ENCODE measurements at regions not wholly inside any gene's neighbourhood (a gene's known extent, or its start where the extent isn't known, plus 50 kb on each side); places are given as distances from the start of the nearest gene placed in this dataset.

DNA sequence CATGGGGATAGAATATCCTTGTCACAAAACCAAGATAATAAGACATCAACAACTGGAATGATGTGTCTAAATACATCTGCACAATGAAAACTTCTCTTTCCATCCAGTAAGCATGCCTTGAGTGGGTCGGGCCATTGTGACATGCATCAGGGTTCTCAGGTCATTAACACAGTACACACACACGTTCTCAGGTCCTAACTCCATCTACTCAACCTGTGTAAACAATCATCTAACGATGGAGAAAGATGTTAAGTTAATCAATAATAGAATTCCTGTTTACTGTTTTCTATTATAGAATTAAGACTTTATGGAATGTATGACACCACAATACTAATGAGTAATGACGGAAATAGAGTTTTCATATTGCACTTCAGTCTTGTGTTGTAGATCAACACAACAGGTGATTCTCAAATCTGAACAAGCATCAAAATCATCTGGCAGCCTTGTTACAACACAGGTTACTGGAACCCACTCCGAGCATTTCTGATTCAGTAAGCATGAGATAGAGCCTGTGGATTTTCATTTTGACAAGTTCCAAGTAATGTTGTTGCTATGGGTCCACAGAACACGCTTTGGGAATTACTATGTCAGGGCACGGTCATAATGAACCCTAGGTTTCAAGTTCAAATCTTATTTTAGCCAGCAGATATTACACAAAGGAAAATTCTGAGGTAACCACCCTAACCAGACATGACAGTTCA, 315.8 kb upstream of the TEX13C start:
- Histone ChIP-seq H3K9me3 (ENCODE audit: control insufficient read depth, low read length) (no peaks in the 10 kb centered on the region), H3K27me3 (replicated peaks; ENCODE audit: control insufficient read depth, insufficient read depth, low read length) (no peaks in the 10 kb centered on the region), H3K4me3 (ENCODE audit: low read length) (no peak overlapping the region), H3K9ac (ENCODE audit: low read length) (no peak overlapping the region), H3K4me1 (ENCODE audit: control insufficient read depth, insufficient read depth, low read length) (no peaks in the 10 kb centered on the region), H3K36me3 (ENCODE audit: control insufficient read depth, insufficient read depth, low read length, severe bottlenecking) (no peaks in the 10 kb centered on the region)
- DNase-seq (ENCODE audit: low read depth), result no peak

DNA sequence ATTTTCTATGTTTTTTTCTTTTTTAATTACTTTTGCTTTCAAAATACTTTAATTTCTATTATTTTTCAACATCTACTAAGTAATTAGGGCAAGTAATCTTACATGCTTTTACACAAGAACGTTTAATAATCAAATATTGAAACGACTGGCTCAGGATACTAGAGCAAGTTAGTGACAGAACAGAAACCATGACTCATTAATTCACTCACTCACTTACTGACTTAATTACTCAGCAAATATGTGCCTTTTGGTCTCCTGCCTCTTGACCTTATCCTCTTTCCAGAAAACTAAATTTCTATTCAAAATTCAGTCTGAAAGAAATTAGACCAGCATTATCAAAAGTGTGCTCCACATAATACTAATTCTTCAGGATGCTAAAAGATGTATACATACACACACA, 314.9 kb upstream of the TEX13C start:
- DNase-seq (ENCODE audit: low read depth), result no peak
- H3K27me3 ChIP-seq (replicated peaks; ENCODE audit: control insufficient read depth, insufficient read depth, low read length), result no peaks in the 10 kb centered on the region
- H3K4me3 ChIP-seq (ENCODE audit: low read length), result no peak overlapping the region
- no peaks in the 10 kb centered on the region for H3K36me3 ChIP-seq (ENCODE audit: control insufficient read depth, insufficient read depth, low read length, severe bottlenecking)
- H3K9me3 ChIP-seq (ENCODE audit: control insufficient read depth, low read length), result no peaks in the 10 kb centered on the region
- H3K4me1 ChIP-seq (ENCODE audit: control insufficient read depth, insufficient read depth, low read length), result no peaks in the 10 kb centered on the region
- H3K9ac ChIP-seq (ENCODE audit: low read length), result no peak overlapping the region

DNA sequence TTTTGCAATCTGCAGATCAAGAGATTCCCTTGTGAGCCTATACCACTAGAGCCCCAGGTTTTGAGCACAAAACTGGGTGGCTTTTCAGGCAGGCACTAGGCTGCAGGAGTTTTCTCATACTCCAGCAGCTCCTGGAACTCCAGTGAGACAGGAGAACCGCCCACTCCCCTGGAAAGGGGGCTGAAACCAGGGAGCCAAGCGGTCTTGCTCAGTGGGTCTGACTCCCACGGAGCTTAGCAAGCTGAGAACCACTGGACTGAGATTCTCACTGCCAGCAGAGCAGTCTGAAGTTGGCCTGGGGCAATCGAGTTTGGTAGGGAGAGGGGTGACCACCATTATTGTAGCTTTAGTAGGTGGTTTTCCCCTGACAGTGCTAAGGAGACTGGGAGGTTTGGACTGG, 313.8 kb upstream of the TEX13C start:
- no peak for DNase-seq (ENCODE audit: low read depth)
- H3K9ac ChIP-seq (ENCODE audit: low read length), result no peak overlapping the region
- no peaks in the 10 kb centered on the region for H3K9me3 ChIP-seq (ENCODE audit: control insufficient read depth, low read length)
- H3K27me3 ChIP-seq (replicated peaks; ENCODE audit: control insufficient read depth, insufficient read depth, low read length), result no peaks in the 10 kb centered on the region
- no peak overlapping the region for H3K4me3 ChIP-seq (ENCODE audit: low read length)
- H3K36me3 ChIP-seq (ENCODE audit: control insufficient read depth, insufficient read depth, low read length, severe bottlenecking), result no peaks in the 10 kb centered on the region
- no peaks in the 10 kb centered on the region for H3K4me1 ChIP-seq (ENCODE audit: control insufficient read depth, insufficient read depth, low read length)

DNA sequence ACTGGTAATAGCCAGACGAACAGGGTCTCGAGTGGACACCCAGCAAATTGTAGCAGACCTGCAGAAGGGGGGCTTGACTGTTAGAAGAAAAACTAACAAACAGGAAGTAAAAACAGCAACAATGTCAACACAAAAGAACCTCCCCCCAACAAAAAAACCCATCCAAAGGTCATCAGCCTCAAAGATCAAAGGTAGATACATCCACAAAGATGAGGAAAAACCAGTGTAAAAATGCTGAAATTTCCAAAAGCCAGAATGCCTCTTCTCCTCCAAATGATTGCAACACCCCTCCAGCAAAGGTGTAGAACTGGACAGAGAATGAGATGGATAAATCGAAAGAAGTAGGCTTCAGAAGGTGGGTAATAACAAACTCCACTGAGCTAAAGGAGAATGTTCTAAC, 313.0 kb upstream of the TEX13C start:
- H3K27me3 ChIP-seq (replicated peaks; ENCODE audit: control insufficient read depth, insufficient read depth, low read length), result no peaks in the 10 kb centered on the region
- no peak for DNase-seq (ENCODE audit: low read depth)
- no peaks in the 10 kb centered on the region for H3K9me3 ChIP-seq (ENCODE audit: control insufficient read depth, low read length)
- H3K4me3 ChIP-seq (ENCODE audit: low read length), result no peak overlapping the region
- H3K36me3 ChIP-seq (ENCODE audit: control insufficient read depth, insufficient read depth, low read length, severe bottlenecking), result no peaks in the 10 kb centered on the region
- H3K9ac ChIP-seq (ENCODE audit: low read length), result no peak overlapping the region
- H3K4me1 ChIP-seq (ENCODE audit: control insufficient read depth, insufficient read depth, low read length), result no peaks in the 10 kb centered on the region

DNA sequence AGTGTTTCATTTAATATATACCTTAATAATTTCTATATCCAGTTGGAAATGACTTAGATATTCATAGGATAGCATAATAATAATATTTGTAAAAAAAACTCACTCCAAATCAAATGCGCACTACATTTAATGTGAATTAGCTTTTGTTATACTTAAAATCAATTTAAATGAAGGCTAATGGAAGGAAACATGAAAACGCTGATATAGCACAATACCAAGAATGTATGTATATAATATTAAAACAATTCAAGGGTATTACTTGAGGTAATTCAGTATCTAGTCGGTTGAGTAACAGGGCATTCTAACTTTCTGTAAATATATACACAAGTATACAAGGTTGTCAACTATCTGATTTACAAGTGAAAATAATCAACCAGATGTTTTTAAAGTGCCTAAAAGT, 307.1 kb upstream of the TEX13C start:
- DNase-seq (ENCODE audit: low read depth), result no peak
- H3K27me3 ChIP-seq (replicated peaks; ENCODE audit: control insufficient read depth, insufficient read depth, low read length), result no peaks in the 10 kb centered on the region
- no peaks in the 10 kb centered on the region for H3K9me3 ChIP-seq (ENCODE audit: control insufficient read depth, low read length)
- H3K4me3 ChIP-seq (ENCODE audit: low read length), result no peak overlapping the region
- no peaks in the 10 kb centered on the region for H3K4me1 ChIP-seq (ENCODE audit: control insufficient read depth, insufficient read depth, low read length)
- H3K36me3 ChIP-seq (ENCODE audit: control insufficient read depth, insufficient read depth, low read length, severe bottlenecking), result no peaks in the 10 kb centered on the region
- H3K9ac ChIP-seq (ENCODE audit: low read length), result no peak overlapping the region

DNA sequence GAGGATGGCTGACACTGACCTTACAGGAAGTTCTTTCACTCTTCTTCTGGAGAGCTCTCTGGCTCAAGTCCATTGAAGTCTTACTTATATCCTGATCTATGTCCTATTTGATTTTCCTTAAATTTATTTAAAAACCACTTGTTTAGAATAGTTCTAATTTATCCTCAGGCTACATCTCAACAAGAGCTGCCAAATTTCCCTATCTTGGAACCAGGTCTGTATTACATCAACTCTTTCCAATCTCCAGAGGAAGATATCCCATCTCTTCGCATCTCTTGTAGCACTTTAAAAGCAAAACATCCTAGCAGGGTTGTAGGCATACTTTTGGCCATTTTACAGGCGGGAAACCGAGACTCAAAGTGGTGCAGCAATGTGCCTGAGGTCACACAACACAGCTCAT, 290.5 kb upstream of the TEX13C start:
- H3K27me3 ChIP-seq (replicated peaks; ENCODE audit: control insufficient read depth, insufficient read depth, low read length), result no peaks in the 10 kb centered on the region
- no peaks in the 10 kb centered on the region for H3K36me3 ChIP-seq (ENCODE audit: control insufficient read depth, insufficient read depth, low read length, severe bottlenecking)

More for the DNA sequence above, 290.5 kb upstream of the TEX13C start:
- H3K9ac ChIP-seq (ENCODE audit: low read length), result no peak overlapping the region
- no peaks in the 10 kb centered on the region for H3K9me3 ChIP-seq (ENCODE audit: control insufficient read depth, low read length)
- no peak for DNase-seq (ENCODE audit: low read depth)
- H3K4me1 ChIP-seq (ENCODE audit: control insufficient read depth, insufficient read depth, low read length), result no peaks in the 10 kb centered on the region
- no peak overlapping the region for H3K4me3 ChIP-seq (ENCODE audit: low read length)

All from adipocyte (in vitro differentiated cells).